GM21576 (cell line): ENCODE measurements at regions not wholly inside any gene's neighbourhood (a gene's known extent, or its start where the extent isn't known, plus 50 kb on each side); places are given as distances from the start of the nearest gene placed in this dataset.

Experiments
- ATAC-seq: cut with Tn5 transposase; IDR thresholded peaks from one replicate; pipeline ENCODE4 v1.9.1; 2021; ENCODE audit warnings: mild to moderate bottlenecking, moderate library complexity; ENCODE audit not compliant: unreplicated experiment

GRCh38 chr6:148222846-148223245, 119.8 kb upstream of the SASH1 start:
- no peak for ATAC-seq

GRCh38 chr6:148223424-148223842, 119.2 kb upstream of the SASH1 start:
- no peak for ATAC-seq

DNA sequence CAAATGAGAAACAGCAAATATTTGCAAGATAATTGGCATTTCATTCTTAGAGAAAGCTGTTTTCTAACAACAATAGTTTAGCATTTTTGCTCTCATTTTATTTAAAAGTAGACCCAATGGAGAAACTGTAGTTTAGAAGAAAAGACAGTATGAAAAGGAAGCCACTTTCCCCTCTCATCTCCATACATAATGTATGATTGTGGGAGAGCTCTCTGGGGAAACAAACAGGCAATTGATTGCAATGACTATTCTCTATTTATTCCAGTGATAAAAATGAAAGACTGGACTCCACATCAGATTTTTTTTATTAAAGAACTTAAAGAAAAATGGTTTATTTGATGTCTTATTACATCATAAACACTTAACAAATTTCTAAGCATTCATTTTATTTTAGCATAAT, 116.8 kb upstream of the SASH1 start:
- ATAC-seq, result no peak

- no peak for ATAC-seq
Measured at GRCh38 chr6:148226284-148226683, 116.4 kb upstream of the SASH1 start.

DNA sequence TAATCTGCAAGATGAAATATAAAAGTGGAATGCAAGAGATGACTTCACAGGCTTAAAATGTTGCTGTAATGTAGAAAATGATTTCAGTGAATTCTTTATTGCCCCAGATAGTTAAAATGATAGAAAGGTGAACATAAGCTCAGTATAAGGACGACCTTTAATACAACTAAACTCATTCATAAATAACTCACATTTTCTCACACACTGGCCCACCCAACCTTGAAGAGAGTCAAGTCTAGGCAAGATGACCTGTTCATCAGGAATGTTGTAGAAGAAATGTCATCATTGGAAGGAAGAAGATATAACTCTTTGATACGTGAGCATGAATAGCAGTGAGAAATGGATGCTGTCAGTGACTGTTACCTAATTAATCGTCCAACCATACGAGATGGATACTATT, 111.1 kb upstream of the SASH1 start:
- no peak for ATAC-seq

DNA sequence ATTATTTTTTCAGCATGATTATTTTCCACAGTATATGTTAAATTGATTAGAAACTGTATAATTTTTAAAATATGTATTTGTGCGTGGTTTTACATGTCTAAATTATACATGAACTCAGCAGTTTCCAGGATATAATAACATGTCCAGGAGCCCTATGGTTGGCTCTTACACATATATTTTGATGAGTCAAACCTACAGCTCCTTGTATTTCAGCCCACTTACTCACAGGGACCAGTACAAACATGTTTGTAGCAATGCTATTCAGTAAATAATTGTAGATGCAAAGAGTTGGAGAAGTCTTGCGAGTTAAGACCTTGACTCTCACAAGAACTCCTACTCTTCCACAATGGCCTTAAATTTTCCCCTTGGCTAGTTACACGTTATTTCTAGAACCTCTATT, 107.2 kb upstream of the SASH1 start:
- ATAC-seq, result no peak

DNA sequence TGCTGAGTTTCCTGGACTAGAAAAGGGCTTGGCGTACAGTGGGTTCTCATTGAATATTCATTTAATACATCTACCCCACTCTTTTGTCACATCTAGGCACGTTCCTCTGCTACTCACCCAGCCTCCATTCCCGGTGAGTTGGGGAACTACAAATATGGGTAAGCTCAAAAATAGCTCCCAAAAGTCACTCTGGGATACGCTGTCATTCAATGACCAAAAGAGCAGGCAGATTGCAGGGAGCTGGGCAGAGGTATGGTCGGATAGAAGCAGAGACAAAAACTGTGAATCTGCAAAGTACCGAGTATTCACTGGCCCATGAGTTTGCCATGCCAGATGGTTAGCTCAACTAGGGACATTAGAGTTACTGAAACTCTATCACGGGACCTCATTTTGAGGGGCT, 103.9 kb upstream of the SASH1 start:
- no peak for ATAC-seq

GRCh38 chr6:148239215-148239614, 103.4 kb upstream of the SASH1 start:
- no peak for ATAC-seq

DNA sequence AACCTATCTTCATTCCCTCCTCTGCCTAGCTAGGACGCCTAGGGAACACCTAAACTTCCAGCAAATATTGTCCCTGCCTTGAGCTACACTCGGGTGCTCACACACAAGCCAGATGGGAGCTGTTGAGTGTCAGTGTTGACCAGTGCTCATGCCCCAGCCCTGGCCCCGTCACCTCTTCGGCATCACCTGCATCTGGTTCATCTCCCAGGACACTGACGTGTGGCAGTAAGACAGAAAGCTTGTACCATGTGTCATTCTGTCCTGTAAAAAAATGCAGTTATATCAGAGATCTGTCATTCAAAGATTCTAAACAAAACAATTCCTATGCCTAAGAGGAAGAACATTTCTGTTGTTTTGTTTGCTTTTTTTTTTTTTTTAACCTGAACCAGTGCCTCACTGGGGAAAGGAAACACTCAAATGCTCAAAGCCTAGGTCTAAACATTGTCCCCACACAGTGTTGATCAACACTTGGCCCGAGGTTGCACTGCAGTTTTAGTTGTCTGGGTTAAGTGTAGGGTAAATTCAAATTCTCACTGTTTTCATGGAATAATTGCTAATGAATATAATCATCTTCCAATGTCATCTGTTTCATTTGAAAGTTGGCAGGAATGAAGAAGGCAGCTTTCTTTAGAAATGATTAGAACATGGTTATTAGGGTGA, 102.7 kb upstream of the SASH1 start:
- ATAC-seq, result no peak

GRCh38 chr6:148240461-148240840, 102.2 kb upstream of the SASH1 start:
- no peak for ATAC-seq

GRCh38 chr6:148240861-148241477, 101.7 kb upstream of the SASH1 start:
- ATAC-seq, result no peak

DNA sequence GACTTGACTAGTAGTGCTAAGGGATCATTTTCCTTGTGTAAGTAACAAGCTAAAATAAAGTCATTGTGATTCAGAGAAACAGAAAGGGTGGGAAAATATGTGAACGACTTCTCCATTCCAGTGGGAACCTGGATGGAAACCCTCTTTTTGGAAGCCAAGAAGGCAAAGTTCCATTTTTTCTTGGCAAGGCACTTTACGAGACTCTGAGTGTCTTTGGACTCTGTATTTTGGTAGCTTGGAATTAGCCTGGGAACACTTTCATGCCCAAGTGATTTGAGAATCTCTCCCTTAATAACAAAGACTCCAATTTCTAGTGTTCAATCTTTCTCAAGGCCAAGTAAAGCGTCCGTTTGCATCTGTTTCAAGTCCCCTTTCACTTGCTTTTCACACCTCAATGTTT, 100.5 kb upstream of the SASH1 start:
- ATAC-seq, result no peak

- no peak for ATAC-seq
Measured at GRCh38 chr6:148244217-148244935, 98.3 kb upstream of the SASH1 start.

GRCh38 chr6:148247386-148248063, 95.1 kb upstream of the SASH1 start:
- no peak for ATAC-seq

DNA sequence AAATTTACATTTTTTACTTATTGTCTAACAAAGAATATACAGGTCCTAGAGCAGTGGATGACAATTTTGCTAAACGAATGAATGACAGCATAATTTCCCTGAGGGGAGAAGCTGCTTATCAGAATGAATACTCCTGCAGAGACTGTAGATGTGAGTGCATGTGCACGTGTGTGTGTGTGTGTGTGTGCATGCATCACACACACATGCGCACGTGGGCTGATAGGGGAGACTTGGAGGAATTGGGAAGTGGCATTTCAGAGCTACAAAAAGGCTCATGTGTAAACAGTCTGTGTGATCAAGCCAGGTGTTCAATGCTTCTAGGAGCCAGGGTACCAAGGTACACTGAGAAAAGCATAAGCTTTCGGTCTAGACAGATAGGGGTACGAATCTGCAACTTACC, 93.5 kb upstream of the SASH1 start:
- no peak for ATAC-seq

GRCh38 chr6:148249679-148250375, 92.8 kb upstream of the SASH1 start:
- ATAC-seq, result no peak

DNA sequence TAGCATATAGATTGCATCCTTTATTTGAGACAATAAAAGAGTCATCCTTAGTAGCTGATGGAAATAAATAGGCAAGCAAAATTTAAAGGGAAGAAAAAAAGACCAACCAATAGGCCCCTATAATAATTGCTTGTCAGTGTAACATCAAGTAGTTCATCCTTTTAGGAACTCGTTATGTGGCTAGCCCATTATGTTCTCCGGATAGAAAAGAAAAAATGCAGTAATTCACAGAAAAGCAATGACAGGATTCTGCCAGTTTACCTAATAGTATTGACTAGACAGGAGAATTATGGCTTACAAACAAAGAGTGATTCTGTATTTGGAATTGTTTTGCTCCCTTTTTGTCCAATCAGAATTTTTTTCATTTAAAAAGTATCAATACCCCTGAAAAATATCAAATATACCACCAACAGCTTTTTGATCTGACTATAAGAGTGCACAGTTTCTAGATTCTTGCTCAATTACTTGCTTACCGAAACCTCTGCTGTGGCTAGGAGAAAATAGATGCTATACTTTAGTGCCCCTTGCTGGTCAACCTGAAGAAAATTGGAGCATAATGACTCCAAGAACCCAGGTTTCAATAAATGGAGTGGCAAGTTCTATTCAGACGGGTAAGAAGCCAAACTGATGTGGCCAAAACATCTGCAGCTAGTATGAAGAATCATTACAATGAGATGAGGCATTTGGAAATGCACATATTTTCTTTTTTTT, 91.5 kb upstream of the SASH1 start:
- peak; percentile 56 for ATAC-seq

- no peak for ATAC-seq
Measured at GRCh38 chr6:148251891-148252290, 90.7 kb upstream of the SASH1 start.

DNA sequence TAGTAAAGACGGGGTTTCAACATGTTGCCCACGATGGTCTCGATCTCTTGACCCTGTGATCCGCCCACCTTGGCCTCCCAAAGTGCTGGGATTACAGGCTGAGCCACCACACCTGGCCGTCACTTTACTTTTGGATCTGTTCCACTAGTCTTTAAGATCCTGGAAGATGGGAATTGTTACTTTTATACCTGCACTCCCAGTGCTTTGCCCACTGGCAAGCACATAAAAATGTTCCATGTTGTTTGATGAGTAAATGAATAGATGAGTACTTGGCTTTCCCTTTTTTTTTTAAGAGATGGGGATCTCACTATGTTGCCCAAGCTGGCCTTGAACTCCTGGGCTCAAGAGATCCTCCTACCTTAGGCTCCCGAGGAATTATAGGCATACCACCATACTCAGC, 84.8 kb upstream of the SASH1 start:
- ATAC-seq, result no peak

GRCh38 chr6:148258868-148259267, 83.8 kb upstream of the SASH1 start:
- ATAC-seq, result no peak

DNA sequence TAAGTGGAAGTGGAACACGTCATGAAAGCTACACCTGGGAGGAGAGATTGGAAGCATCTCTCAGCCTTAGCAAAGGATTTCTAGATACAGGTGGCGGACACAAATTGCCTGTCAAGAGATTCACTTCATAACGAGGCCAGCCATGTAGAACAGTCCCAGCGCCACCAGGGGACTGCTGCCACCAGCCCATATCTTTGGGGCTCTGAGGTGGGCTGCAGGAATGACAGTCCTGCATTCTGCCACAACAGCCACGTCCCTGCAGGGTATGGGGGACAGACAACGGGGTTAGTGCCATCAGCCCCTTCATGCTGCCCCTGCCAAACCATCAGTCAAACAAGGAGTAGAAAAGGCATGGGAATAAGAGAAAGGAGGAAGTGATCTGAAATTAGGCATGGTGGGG, 81.2 kb upstream of the SASH1 start:
- ATAC-seq, result no peak
